ENCODE measurements at regions not wholly inside any gene's neighbourhood (a gene's known extent, or its start where the extent isn't known, plus 50 kb on each side); places are given as distances from the start of the nearest gene placed in this dataset.

DNA sequence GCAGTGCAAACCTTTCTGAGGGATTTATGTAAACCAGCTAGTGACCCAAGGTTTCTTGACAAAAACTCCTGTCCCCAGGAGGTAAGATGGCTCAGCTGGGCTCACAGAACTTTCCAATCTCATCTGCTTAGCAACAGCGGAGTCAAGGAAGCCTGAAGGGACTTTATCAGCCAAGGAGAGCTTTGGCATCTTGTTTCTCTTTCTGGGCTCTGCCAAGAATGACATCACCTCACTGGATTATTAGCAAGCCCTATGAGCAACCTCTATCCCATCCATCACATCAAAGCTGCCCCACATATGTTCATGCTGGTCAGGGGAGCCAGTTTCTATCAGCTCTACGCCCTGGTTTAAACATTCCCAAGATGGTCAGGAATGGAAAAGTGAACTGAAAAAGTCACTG lies 461.3 kb downstream of the ENC1 start:
- no peak overlapping the region for H3K4ac ChIP-seq (replicated peaks; ENCODE audit: insufficient read length, low read depth, low read length)
- H4K20me1 ChIP-seq (replicated peaks in 1 of 2; ENCODE audit: control insufficient read depth in 1 of 2, insufficient read depth in 2 of 2, low read length in 2 of 2) = no peaks in the 10 kb centered on the region
- H3K23ac ChIP-seq (ENCODE audit: insufficient read length) = no peak overlapping the region
- H3K79me2 ChIP-seq (ENCODE audit: control insufficient read depth in 1 of 2, insufficient read depth in 2 of 2, low read length in 2 of 2) = no peaks in the 10 kb centered on the region
- no peaks in the 10 kb centered on the region for H3K4me1 ChIP-seq (replicated peaks in 1 of 4; ENCODE audit: control insufficient read depth in 3 of 4, insufficient read depth in 4 of 4, low read length in 3 of 4)
- H3K4me2 ChIP-seq (ENCODE audit: insufficient read depth in 1 of 2, low read depth in 2 of 2, low read length in 2 of 2) = no peak overlapping the region
- no peak overlapping the region for H2BK15ac ChIP-seq (ENCODE audit: low read length)
- H2AK5ac ChIP-seq (ENCODE audit: low read depth, low read length) = no peak overlapping the region
- H2BK120ac ChIP-seq (replicated peaks; ENCODE audit: low read depth, low read length) = no peak overlapping the region
- CTCF ChIA-PET (ENCODE audit: partially characterized antibody) = no interaction called here
- no peak overlapping the region for H3K56ac ChIP-seq (replicated peaks; ENCODE audit: insufficient read length, low read depth, low read length)
- no peak overlapping the region for H4K8ac ChIP-seq (ENCODE audit: extremely low read depth, insufficient read depth, low read length)
- WGBS, 2 experiments (ENCODE audit: extremely low coverage in 1 of 2, insufficient coverage in 1 of 2, insufficient read length in 1 of 2, insufficient replicate concordance in 2 of 2, low coverage in 1 of 2, low lambda C conversion rate in 2 of 2, missing lambda C conversion rate in 1 of 2) = 94% methylated on average over 2 of the region's 2 CpGs; no CpG with 5 or more reads in 1 of the 2 experiments
- no peak overlapping the region for H2BK20ac ChIP-seq (ENCODE audit: low read length)
- POLR2A ChIA-PET (ENCODE audit: partially characterized antibody) = no interaction called here
- H2AFZ ChIP-seq (ENCODE audit: low read length) = no peak overlapping the region
- no peaks in the 10 kb centered on the region for H3K79me1 ChIP-seq (ENCODE audit: low read depth, low read length)
- no peak overlapping the region for H3K14ac ChIP-seq (ENCODE audit: insufficient read length)
- DNase-seq (ENCODE audit: low read depth in 1 of 2, low spot score in 2 of 2) = no peak
- H2BK12ac ChIP-seq (ENCODE audit: low read depth, low read length) = no peak overlapping the region
- H3K9ac ChIP-seq (replicated peaks in 1 of 4; ENCODE audit: extremely low read depth in 1 of 4, low read depth in 3 of 4, low read length in 3 of 4) = no peak overlapping the region
- no peak overlapping the region for H4K91ac ChIP-seq (replicated peaks; ENCODE audit: insufficient read length, low read length)
- no peaks in the 10 kb centered on the region for H3K27me3 ChIP-seq (replicated peaks in 1 of 4; ENCODE audit: control insufficient read depth in 3 of 4, extremely low read depth in 1 of 4, insufficient read depth in 3 of 4, low read length in 3 of 4)
- no peaks in the 10 kb centered on the region for H3K23me2 ChIP-seq (ENCODE audit: low read depth, low read length)
- H3K4me3 ChIP-seq (ENCODE audit: extremely low read depth in 1 of 4, insufficient read depth in 2 of 4, low read depth in 3 of 4, low read length in 4 of 4) = no peak overlapping the region
- no peak overlapping the region for H3K27ac ChIP-seq (ENCODE audit: low read depth, low read length)
- H3K36me3 ChIP-seq (ENCODE audit: control insufficient read depth in 2 of 4, insufficient read depth in 4 of 4, low read length in 3 of 4) = no peaks in the 10 kb centered on the region
- no peak overlapping the region for H4K5ac ChIP-seq (ENCODE audit: insufficient read length, low read depth, low read length)
- no peaks in the 10 kb centered on the region for H3K9me3 ChIP-seq (ENCODE audit: insufficient read depth in 2 of 2, low read depth in 1 of 2, low read length in 1 of 2)
- H3K18ac ChIP-seq (ENCODE audit: extremely low read depth, low read length) = no peak overlapping the region
- no peak for FAIRE-seq
- H2BK5ac ChIP-seq (ENCODE audit: low read depth, low read length) = no peak overlapping the region
- no peak for TF ChIP-seq HDAC6 (IDR thresholded peaks at IDR 0.05; ENCODE audit: low read depth, low read length)
- no peak for TF ChIP-seq RFX5 (IDR thresholded peaks at IDR 0.05; ENCODE audit: borderline replicate concordance, low read depth, low read length)
- TF ChIP-seq, protein P1, sequence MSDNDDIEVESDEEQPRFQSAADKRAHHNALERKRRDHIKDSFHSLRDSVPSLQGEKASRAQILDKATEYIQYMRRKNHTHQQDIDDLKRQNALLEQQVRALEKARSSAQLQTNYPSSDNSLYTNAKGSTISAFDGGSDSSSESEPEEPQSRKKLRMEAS (IDR thresholded peaks at IDR 0.05) = no peak
- no peak for TF ChIP-seq POU5F1 (IDR thresholded peaks at IDR 0.05; ENCODE audit: low read depth, low read length)
- TF ChIP-seq SIN3A (conservative IDR thresholded peaks at IDR 0.05 in 1 of 2, IDR thresholded peaks at IDR 0.05 in 1 of 2; ENCODE audit: low read depth in 1 of 2, low read length in 2 of 2) = no peak
- TF ChIP-seq JUND (IDR thresholded peaks at IDR 0.05; ENCODE audit: low read length) = no peak
- TF ChIP-seq CHD1 (IDR thresholded peaks at IDR 0.05; ENCODE audit: low read depth, low read length) = no peak
- TF ChIP-seq, protein P2, sequence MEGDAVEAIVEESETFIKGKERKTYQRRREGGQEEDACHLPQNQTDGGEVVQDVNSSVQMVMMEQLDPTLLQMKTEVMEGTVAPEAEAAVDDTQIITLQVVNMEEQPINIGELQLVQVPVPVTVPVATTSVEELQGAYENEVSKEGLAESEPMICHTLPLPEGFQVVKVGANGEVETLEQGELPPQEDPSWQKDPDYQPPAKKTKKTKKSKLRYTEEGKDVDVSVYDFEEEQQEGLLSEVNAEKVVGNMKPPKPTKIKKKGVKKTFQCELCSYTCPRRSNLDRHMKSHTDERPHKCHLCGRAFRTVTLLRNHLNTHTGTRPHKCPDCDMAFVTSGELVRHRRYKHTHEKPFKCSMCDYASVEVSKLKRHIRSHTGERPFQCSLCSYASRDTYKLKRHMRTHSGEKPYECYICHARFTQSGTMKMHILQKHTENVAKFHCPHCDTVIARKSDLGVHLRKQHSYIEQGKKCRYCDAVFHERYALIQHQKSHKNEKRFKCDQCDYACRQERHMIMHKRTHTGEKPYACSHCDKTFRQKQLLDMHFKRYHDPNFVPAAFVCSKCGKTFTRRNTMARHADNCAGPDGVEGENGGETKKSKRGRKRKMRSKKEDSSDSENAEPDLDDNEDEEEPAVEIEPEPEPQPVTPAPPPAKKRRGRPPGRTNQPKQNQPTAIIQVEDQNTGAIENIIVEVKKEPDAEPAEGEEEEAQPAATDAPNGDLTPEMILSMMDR (IDR thresholded peaks at IDR 0.05; ENCODE audit: control extremely low read depth in 1 of 3, insufficient read depth in 1 of 3, low read depth in 1 of 3, low read length in 3 of 3) = no peak
- TF ChIP-seq TCF12 (IDR thresholded peaks at IDR 0.05; ENCODE audit: low read depth, low read length) = no peak
